ENCODE measurements at regions not wholly inside any gene's neighbourhood (a gene's known extent, or its start where the extent isn't known, plus 50 kb on each side); places are given as distances from the start of the nearest gene placed in this dataset.

DNA sequence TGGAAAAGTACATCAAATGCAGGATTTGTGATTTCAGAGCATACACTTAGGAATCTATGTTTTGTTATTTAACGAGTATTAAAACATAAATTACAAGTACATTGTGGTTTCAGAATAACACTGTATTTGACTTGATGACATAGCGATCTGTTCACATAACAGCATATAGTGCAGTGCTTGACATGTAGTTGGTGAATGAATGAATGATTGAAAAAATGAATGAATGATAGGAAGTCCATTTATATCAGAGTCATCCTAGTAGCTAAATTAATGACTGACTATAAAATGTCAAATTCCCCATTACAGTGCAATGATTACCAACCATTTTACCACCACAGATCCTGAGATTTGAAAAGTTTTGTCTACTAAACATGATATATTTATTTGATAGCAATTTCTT, 114.6 kb upstream of the FAT1 start:
- no peaks in the 10 kb centered on the region for H3K9me2 ChIP-seq (replicated peaks; ENCODE audit: insufficient read depth, low read length)
- no peak overlapping the region for H2AFZ ChIP-seq (ENCODE audit: low read depth, low read length, severe bottlenecking)
- no peaks in the 10 kb centered on the region for H3F3A ChIP-seq (ENCODE audit: insufficient read depth)
- H3K27me3 ChIP-seq (ENCODE audit: low read length), result no peaks in the 10 kb centered on the region
- H3K36me3 ChIP-seq (ENCODE audit: low read length), result no peaks in the 10 kb centered on the region
- H3K79me2 ChIP-seq (ENCODE audit: insufficient read depth, low read length), result no peaks in the 10 kb centered on the region
- no peak overlapping the region for H3K4me3 ChIP-seq (ENCODE audit: insufficient read depth, low read length, poor library complexity, severe bottlenecking)
- H3K27ac ChIP-seq (ENCODE audit: low read depth, low read length), result no peak overlapping the region
- no peaks in the 10 kb centered on the region for H4K20me1 ChIP-seq (ENCODE audit: low read depth, low read length)
- no peak overlapping the region for H3K4me2 ChIP-seq (ENCODE audit: low read depth, low read length, poor library complexity, severe bottlenecking)
- no peak for TF ChIP-seq EZH2phosphoT487 (conservative IDR thresholded peaks at IDR 0.05; ENCODE audit: low read length)
- no peak for TF ChIP-seq CTCF (IDR thresholded peaks at IDR 0.05; ENCODE audit: insufficient read depth, low read length, poor library complexity, severe bottlenecking)
- no peaks in the 10 kb centered on the region for H3K9me3 ChIP-seq (ENCODE audit: insufficient read depth, low read length)
- no peak overlapping the region for H3K9ac ChIP-seq (ENCODE audit: low read length)

- no peak overlapping the region for H3K4me3 ChIP-seq (ENCODE audit: insufficient read depth, low read length, poor library complexity, severe bottlenecking)
- H3K27ac ChIP-seq (ENCODE audit: low read depth, low read length), result no peak overlapping the region
- H3K9me3 ChIP-seq (ENCODE audit: insufficient read depth, low read length), result no peaks in the 10 kb centered on the region
- no peaks in the 10 kb centered on the region for H4K20me1 ChIP-seq (ENCODE audit: low read depth, low read length)
- no peak overlapping the region for H3K9ac ChIP-seq (ENCODE audit: low read length)
- H3K9me2 ChIP-seq (replicated peaks; ENCODE audit: insufficient read depth, low read length), result no peaks in the 10 kb centered on the region
- no peaks in the 10 kb centered on the region for H3K27me3 ChIP-seq (ENCODE audit: low read length)
- no peaks in the 10 kb centered on the region for H3K79me2 ChIP-seq (ENCODE audit: insufficient read depth, low read length)
- TF ChIP-seq EZH2phosphoT487 (conservative IDR thresholded peaks at IDR 0.05; ENCODE audit: low read length), result no peak
- TF ChIP-seq CTCF (IDR thresholded peaks at IDR 0.05; ENCODE audit: insufficient read depth, low read length, poor library complexity, severe bottlenecking), result no peak
- H3K4me2 ChIP-seq (ENCODE audit: low read depth, low read length, poor library complexity, severe bottlenecking), result no peak overlapping the region
- no peaks in the 10 kb centered on the region for H3K36me3 ChIP-seq (ENCODE audit: low read length)
- H3F3A ChIP-seq (ENCODE audit: insufficient read depth), result no peaks in the 10 kb centered on the region
- no peak overlapping the region for H2AFZ ChIP-seq (ENCODE audit: low read depth, low read length, severe bottlenecking)
Measured at GRCh38 chr4:186839122-186840037, 115.7 kb upstream of the FAT1 start.

DNA sequence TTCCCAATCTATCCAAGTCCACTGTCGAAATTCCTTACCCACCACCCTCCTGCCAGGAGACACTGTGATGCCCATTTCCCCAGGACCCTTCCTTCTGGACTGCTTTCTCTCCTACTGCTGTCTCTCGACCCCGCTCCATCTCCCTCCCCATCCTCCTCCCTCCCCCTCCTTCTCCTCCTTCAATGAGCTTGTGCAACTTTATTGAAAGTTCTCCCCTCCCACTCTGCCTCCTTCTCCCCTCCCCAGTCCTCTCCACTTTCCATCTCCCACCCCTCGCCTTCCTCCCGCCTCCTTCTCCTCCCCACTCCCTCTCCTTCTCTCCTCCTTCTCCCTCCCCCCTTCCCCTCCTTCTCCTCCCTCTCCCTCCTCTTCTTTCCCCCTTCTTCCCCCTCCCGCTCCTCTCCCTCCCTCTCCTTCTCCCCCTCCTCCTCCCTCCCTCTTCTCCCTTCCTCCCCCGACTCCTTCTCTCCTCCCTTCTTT, 116.6 kb upstream of the FAT1 start:
- Histone ChIP-seq H3K9ac (ENCODE audit: low read length) (no peak overlapping the region), H3K36me3 (ENCODE audit: low read length) (no peaks in the 10 kb centered on the region), H3F3A (ENCODE audit: insufficient read depth) (no peaks in the 10 kb centered on the region), H3K9me3 (ENCODE audit: insufficient read depth, low read length) (no peaks in the 10 kb centered on the region), H3K4me2 (ENCODE audit: low read depth, low read length, poor library complexity, severe bottlenecking) (no peak overlapping the region), H4K20me1 (ENCODE audit: low read depth, low read length) (no peaks in the 10 kb centered on the region), H3K27me3 (ENCODE audit: low read length) (no peaks in the 10 kb centered on the region), H3K4me3 (ENCODE audit: insufficient read depth, low read length, poor library complexity, severe bottlenecking) (no peak overlapping the region), H3K79me2 (ENCODE audit: insufficient read depth, low read length) (no peaks in the 10 kb centered on the region), H2AFZ (ENCODE audit: low read depth, low read length, severe bottlenecking) (no peak overlapping the region), H3K27ac (ENCODE audit: low read depth, low read length) (no peak overlapping the region), H3K9me2 (replicated peaks; ENCODE audit: insufficient read depth, low read length) (no peaks in the 10 kb centered on the region)
- no peak for TF ChIP-seq CTCF (IDR thresholded peaks at IDR 0.05; ENCODE audit: insufficient read depth, low read length, poor library complexity, severe bottlenecking)
- no peak for TF ChIP-seq EZH2phosphoT487 (conservative IDR thresholded peaks at IDR 0.05; ENCODE audit: low read length)

All from SU-DHL-6 (cell line).